IPS-15b (cell line): ENCODE measurements at regions not wholly inside any gene's neighbourhood (a gene's known extent, or its start where the extent isn't known, plus 50 kb on each side); places are given as distances from the start of the nearest gene placed in this dataset.
"Not testable (repeated sequence)": the region's sequence is repeated elsewhere in the genome, so short reads cannot be mapped to it uniquely, and the experiment has no call there.

ENCODE experiments used
- H3K27me3 ChIP-seq: one replicate; pipeline ENCODE4 v1.6.1; 2013; ENCODE audit warnings: low read length; ENCODE audit not compliant: control insufficient read depth, insufficient read depth
- H3K36me3 ChIP-seq: one replicate; pipeline ENCODE4 v1.6.1; 2013; ENCODE audit warnings: low read length; ENCODE audit not compliant: control insufficient read depth, insufficient read depth
- H3K4me1 ChIP-seq: one replicate; pipeline ENCODE4 v1.6.1; 2013; ENCODE audit warnings: mild to moderate bottlenecking, low read length; ENCODE audit not compliant: control insufficient read depth, insufficient read depth
- H3K4me3 ChIP-seq: one replicate; pipeline ENCODE4 v1.5.1; 2013; ENCODE audit warnings: low read depth, low read length
- H3K9ac ChIP-seq: one replicate; pipeline ENCODE4 v1.6.1; 2013; ENCODE audit warnings: low read depth, mild to moderate bottlenecking, low read length
- H3K9me3 ChIP-seq: one replicate; pipeline ENCODE4 v1.6.1; 2013; ENCODE audit warnings: mild to moderate bottlenecking, low read length; ENCODE audit not compliant: control insufficient read depth, insufficient read depth

- no peaks in the 10 kb centered on the region for H3K4me1 ChIP-seq
- no peaks in the 10 kb centered on the region for H3K27me3 ChIP-seq
- H3K4me3 ChIP-seq: no peak overlapping the region
- no peak overlapping the region for H3K9ac ChIP-seq
- no peaks in the 10 kb centered on the region for H3K9me3 ChIP-seq
- H3K36me3 ChIP-seq: no peaks in the 10 kb centered on the region
These were observed 217.6 kb downstream of the KLF6 start for GRCh38 chr10:3567291-3567963.

GRCh38 chr10:3566627-3567026 is 218.4 kb downstream of the KLF6 start:
- Histone ChIP-seq H3K36me3 (no peaks in the 10 kb centered on the region), H3K4me1 (no peaks in the 10 kb centered on the region), H3K4me3 (no peak overlapping the region), H3K9ac (no peak overlapping the region), H3K9me3 (no peaks in the 10 kb centered on the region), H3K27me3 (no peaks in the 10 kb centered on the region)

GRCh38 chr10:3564346-3565002 is 220.5 kb downstream of the KLF6 start:
- Histone ChIP-seq H3K4me3 (no peak overlapping the region), H3K9me3 (no peaks in the 10 kb centered on the region), H3K36me3 (no peaks in the 10 kb centered on the region), H3K9ac (no peak overlapping the region), H3K27me3 (no peaks in the 10 kb centered on the region), H3K4me1 (no peaks in the 10 kb centered on the region)

GRCh38 chr10:3563298-3563697 is 221.7 kb downstream of the KLF6 start:
- Histone ChIP-seq H3K36me3 (no peaks in the 10 kb centered on the region), H3K4me3 (no peak overlapping the region), H3K9ac (no peak overlapping the region), H3K27me3 (no peaks in the 10 kb centered on the region), H3K9me3 (no peaks in the 10 kb centered on the region), H3K4me1 (no peaks in the 10 kb centered on the region)

GRCh38 chr10:3560628-3561027 is 224.4 kb downstream of the KLF6 start:
- not testable (repeated sequence) for H3K27me3 ChIP-seq, H3K4me1 ChIP-seq, H3K9me3 ChIP-seq, H3K9ac ChIP-seq, H3K4me3 ChIP-seq, H3K36me3 ChIP-seq

GRCh38 chr10:3559527-3559926 is 225.5 kb downstream of the KLF6 start:
- Histone ChIP-seq H3K9me3 (no peaks in the 10 kb centered on the region), H3K9ac (no peak overlapping the region), H3K4me3 (no peak overlapping the region), H3K27me3 (no peaks in the 10 kb centered on the region), H3K4me1 (no peaks in the 10 kb centered on the region), H3K36me3 (no peaks in the 10 kb centered on the region)

- H3K36me3 ChIP-seq: no peaks in the 10 kb centered on the region
- no peaks in the 10 kb centered on the region for H3K27me3 ChIP-seq
- no peak overlapping the region for H3K4me3 ChIP-seq
- H3K4me1 ChIP-seq: no peaks in the 10 kb centered on the region
- H3K9ac ChIP-seq: no peak overlapping the region
- no peaks in the 10 kb centered on the region for H3K9me3 ChIP-seq
These were observed 226.0 kb downstream of the KLF6 start for GRCh38 chr10:3559011-3559410.

GRCh38 chr10:3556191-3557017 is 228.6 kb downstream of the KLF6 start:
- H3K9ac ChIP-seq, H3K36me3 ChIP-seq, H3K9me3 ChIP-seq, H3K4me1 ChIP-seq, H3K4me3 ChIP-seq, H3K27me3 ChIP-seq: not testable (repeated sequence)

- Histone ChIP-seq H3K36me3 (no peaks in the 10 kb centered on the region), H3K9ac (no peak overlapping the region), H3K27me3 (no peaks in the 10 kb centered on the region), H3K4me1 (no peaks in the 10 kb centered on the region), H3K9me3 (no peaks in the 10 kb centered on the region), H3K4me3 (no peak overlapping the region)
These were observed 230.9 kb downstream of the KLF6 start for GRCh38 chr10:3554121-3554522.

GRCh38 chr10:3552281-3552680 is 232.7 kb downstream of the KLF6 start:
- H3K9me3 ChIP-seq: no peaks in the 10 kb centered on the region
- no peak overlapping the region for H3K9ac ChIP-seq
- H3K36me3 ChIP-seq: no peaks in the 10 kb centered on the region
- no peaks in the 10 kb centered on the region for H3K27me3 ChIP-seq
- H3K4me1 ChIP-seq: no peaks in the 10 kb centered on the region
- no peak overlapping the region for H3K4me3 ChIP-seq

GRCh38 chr10:3551761-3552160 is 233.2 kb downstream of the KLF6 start:
- Histone ChIP-seq H3K9me3 (no peaks in the 10 kb centered on the region), H3K4me3 (no peak overlapping the region), H3K9ac (no peak overlapping the region), H3K27me3 (no peaks in the 10 kb centered on the region), H3K36me3 (no peaks in the 10 kb centered on the region), H3K4me1 (no peaks in the 10 kb centered on the region)

GRCh38 chr10:3549118-3549517 is 235.9 kb downstream of the KLF6 start:
- Histone ChIP-seq H3K4me3 (no peak overlapping the region), H3K36me3 (no peaks in the 10 kb centered on the region), H3K4me1 (no peaks in the 10 kb centered on the region), H3K9ac (no peak overlapping the region), H3K27me3 (no peaks in the 10 kb centered on the region), H3K9me3 (no peaks in the 10 kb centered on the region)
